ENCODE measurements at regions not wholly inside any gene's neighbourhood (a gene's known extent, or its start where the extent isn't known, plus 50 kb on each side); places are given as distances from the start of the nearest gene placed in this dataset.

DNA sequence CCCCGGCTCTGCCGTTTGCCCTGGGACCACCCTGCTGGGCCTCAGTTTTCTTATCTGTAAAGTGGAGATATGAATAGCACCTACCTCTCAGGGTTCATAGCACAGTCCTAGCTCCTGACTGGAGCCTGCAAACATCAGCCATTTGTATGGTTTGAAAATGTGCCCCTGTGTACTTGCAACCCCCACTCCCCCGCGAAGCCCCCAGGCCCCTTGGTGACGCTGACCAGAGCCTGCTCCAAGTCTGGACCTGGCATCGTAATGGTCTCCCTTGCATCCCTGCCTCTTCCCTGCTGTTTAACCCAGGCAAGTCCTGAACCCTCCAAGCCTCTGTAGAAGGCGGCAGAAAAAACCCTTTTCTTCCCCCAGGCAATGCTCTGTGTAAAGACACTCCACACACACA, 128.0 kb downstream of the IRF8 start:
- Histone ChIP-seq H3K27me3 (peaks cover 0 to 68% (median 36%) of the 10 kb centered on the region in 7 donors), H3K36me3 (no peaks in the 10 kb centered on the region), H3K27ac (no peak overlapping the region), H3K4me3 (no peak overlapping the region), H3K9me3 (peaks cover 0 to 37% (median 16%) of the 10 kb centered on the region in 11 donors), H3K4me1 (peaks cover 0 to 10% (median 3%) of the 10 kb centered on the region in 9 donors)
- TF ChIP-seq, protein P1, sequence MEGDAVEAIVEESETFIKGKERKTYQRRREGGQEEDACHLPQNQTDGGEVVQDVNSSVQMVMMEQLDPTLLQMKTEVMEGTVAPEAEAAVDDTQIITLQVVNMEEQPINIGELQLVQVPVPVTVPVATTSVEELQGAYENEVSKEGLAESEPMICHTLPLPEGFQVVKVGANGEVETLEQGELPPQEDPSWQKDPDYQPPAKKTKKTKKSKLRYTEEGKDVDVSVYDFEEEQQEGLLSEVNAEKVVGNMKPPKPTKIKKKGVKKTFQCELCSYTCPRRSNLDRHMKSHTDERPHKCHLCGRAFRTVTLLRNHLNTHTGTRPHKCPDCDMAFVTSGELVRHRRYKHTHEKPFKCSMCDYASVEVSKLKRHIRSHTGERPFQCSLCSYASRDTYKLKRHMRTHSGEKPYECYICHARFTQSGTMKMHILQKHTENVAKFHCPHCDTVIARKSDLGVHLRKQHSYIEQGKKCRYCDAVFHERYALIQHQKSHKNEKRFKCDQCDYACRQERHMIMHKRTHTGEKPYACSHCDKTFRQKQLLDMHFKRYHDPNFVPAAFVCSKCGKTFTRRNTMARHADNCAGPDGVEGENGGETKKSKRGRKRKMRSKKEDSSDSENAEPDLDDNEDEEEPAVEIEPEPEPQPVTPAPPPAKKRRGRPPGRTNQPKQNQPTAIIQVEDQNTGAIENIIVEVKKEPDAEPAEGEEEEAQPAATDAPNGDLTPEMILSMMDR (IDR thresholded peaks at IDR 0.05), result no peak
- no peak for DNase-seq
- WGBS, 2 donors, result 48 to 59% methylated on average over 7 of the region's 7 CpGs
- ATAC-seq, result no peak
- intact Hi-C loops (cut with DNase I), result no loop called here

DNA sequence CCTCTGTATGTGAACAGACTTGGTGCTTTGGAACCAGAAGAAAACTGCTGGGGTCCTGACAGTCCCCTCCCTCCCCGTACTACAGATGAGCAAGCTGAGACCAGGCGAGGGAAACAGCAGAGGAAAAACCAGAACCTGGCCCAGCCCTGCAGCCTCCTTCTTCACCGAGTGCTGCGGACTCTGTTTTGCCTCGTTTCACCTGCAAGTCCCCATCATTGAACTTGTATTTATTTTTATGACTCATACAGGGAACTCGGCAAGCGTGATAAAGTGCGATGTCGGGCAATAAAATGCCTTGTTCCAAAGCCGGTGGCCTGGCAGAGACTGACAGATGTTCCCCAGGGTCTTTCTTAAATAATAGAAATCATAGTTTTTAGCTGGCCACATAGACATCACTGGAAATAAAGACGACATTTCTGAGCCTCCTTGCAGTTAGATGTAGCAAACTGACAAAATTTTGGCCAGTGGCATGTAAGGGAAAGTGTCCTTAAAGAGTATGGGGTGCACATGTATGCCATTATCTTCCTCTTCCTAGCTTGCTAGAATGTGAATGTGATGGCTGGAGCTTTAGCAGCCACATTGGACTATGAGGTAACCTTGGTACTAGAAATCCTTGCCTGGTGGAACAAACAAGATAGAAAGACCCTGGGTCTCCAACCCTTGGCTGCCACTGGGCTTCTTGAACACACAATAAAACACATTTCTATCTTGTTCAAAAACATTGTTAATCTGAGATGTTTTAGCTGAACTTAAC, 128.6 kb downstream of the IRF8 start:
- Histone ChIP-seq H3K4me1 (peaks cover 0 to 11% (median 3%) of the 10 kb centered on the region in 9 donors), H3K36me3 (no peaks in the 10 kb centered on the region), H3K27ac (no peak overlapping the region), H3K27me3 (peaks cover 0 to 64% (median 33%) of the 10 kb centered on the region in 7 donors), H3K4me3 (no peak overlapping the region), H3K9me3 (peaks cover 0 to 37% (median 16%) of the 10 kb centered on the region in 11 donors)
- DNase-seq (no peak), ATAC-seq (no peak)
- TF ChIP-seq, protein P1 (IDR thresholded peaks at IDR 0.05), result no peak
- intact Hi-C loops (cut with DNase I), result no loop called here
- WGBS, 2 donors, result 87 to 93% methylated on average over 11 of the region's 11 CpGs

DNA sequence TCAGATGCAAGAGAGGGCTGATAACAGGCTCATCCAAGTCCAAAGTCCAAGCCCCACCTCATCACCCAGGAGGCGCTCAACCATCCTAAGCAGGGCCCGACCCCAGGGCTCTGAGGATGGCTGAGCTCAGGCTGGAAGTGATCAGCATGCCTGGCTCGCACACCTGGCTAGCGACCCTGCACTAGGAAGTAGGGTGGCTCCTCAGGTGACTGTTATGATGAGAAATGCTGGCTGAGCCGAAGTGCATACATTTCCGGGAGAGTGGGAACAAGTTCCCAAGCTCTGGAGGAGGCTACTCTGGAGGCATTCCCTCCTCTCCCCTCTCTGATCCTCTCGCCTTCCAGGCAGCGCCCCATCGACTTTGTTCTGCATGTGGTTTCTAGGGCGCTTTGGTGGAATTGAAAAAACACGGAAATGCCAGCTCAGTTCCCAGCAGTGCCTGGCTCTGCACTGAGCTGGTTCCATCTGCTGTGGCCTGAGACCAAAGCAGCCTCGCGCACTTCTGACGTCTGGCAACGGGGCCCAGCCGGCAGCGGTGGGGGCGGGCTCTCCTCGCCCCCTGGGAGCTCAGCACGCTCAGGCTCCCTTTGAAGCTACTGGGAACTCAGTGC, 130.3 kb downstream of the IRF8 start:
- peaks cover 0 to 20% (median 7%) of the 10 kb centered on the region in 9 donors for H3K4me1 ChIP-seq
- ATAC-seq, result peak; percentile 63 to 82 (median 74)
- WGBS, 2 donors, result 29 to 31% methylated on average over 20 of the region's 20 CpGs
- peak; percentile 60 to 63 for DNase-seq
- H3K27me3 ChIP-seq, result peaks cover 0 to 71% (median 44%) of the 10 kb centered on the region in 7 donors
- H3K27ac ChIP-seq, result peak overlapping the region in 5 of 10 donors; percentile 16 to 67 (median 45)
- intact Hi-C loops (cut with DNase I), result no loop called here
- TF ChIP-seq, protein P1 (IDR thresholded peaks at IDR 0.05), result no peak
- H3K9me3 ChIP-seq, result peaks cover 0 to 21% (median 8%) of the 10 kb centered on the region in 11 donors
- no peak overlapping the region for H3K4me3 ChIP-seq
- no peaks in the 10 kb centered on the region for H3K36me3 ChIP-seq

DNA sequence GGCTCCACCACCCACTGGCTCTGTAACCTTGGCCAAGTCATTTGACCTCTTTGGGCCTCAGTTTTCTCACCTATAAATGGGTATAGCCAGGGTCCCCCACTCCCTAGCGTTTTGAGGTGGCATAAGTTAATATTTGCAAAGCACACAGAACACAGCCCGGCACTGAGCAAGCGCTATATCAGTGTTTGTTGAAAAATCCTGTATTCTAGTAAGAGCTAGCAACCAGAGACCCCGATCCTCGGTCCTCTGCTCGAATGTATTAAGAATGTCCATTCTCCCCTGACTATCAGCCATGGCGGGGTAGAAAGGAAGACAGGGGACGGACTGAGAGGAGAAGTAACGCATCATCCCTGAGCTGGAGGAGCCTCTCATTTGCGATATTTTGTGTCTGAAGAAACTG, 131.2 kb downstream of the IRF8 start:
- Histone ChIP-seq H3K4me1 (peaks cover 0 to 20% (median 7%) of the 10 kb centered on the region in 9 donors), H3K4me3 (no peak overlapping the region), H3K27me3 (peaks cover 0 to 79% (median 47%) of the 10 kb centered on the region in 7 donors), H3K36me3 (no peaks in the 10 kb centered on the region), H3K27ac (peak overlapping the region in 1 of 10 donors; percentile 52), H3K9me3 (peaks cover 0 to 12% (median under 1%) of the 10 kb centered on the region in 11 donors)
- intact Hi-C loops (cut with DNase I), result no loop called here
- ATAC-seq (no peak), DNase-seq (no peak)
- WGBS, 2 donors, result 95 to 96% methylated on average over 10 of the region's 10 CpGs
- TF ChIP-seq, protein P1 (IDR thresholded peaks at IDR 0.05), result no peak

All from heart right ventricle (tissue), 16 donors.